KMS-11 (cell line): ENCODE measurements at regions not wholly inside any gene's neighbourhood (a gene's known extent, or its start where the extent isn't known, plus 50 kb on each side); places are given as distances from the start of the nearest gene placed in this dataset.

ENCODE experiments used
- H2AFZ ChIP-seq: fragments of 200-600 bp; sonication (generic); 2 replicates; pipeline ENCODE4 v1.6.1; 2016; ENCODE audit warnings: antibody characterized with exemption, mixed run types, low read depth
- H3K27ac ChIP-seq: fragments of 200-600 bp; sonication (generic); 2 replicates; pipeline ENCODE4 v1.6.1; 2016; ENCODE audit warnings: mild to moderate bottlenecking, mixed run types
- H3K27me3 ChIP-seq: fragments of 200-600 bp; sonication (generic); 2 replicates; pipeline ENCODE4 v1.6.1; 2017; ENCODE audit warnings: mild to moderate bottlenecking, low read depth, mixed run types, moderate library complexity; ENCODE audit not compliant: insufficient read depth
- H3K36me3 ChIP-seq: fragments of 200-600 bp; sonication (generic); 2 replicates; pipeline ENCODE4 v1.6.1; 2017; ENCODE audit warnings: mild to moderate bottlenecking, mixed run types; ENCODE audit not compliant: insufficient read depth
- H3K4me1 ChIP-seq: fragments of 200-600 bp; sonication (generic); 2 replicates; pipeline ENCODE4 v1.6.1; 2016; ENCODE audit warnings: mild to moderate bottlenecking, low read depth, mixed run types; ENCODE audit not compliant: poor library complexity, severe bottlenecking
- H3K4me2 ChIP-seq: fragments of 200-600 bp; sonication (generic); 2 replicates; pipeline ENCODE4 v1.7.0; 2016; ENCODE audit warnings: mild to moderate bottlenecking, mixed run types
- H3K4me3 ChIP-seq: fragments of 200-600 bp; sonication (generic); IDR thresholded peaks from 2 replicates; pipeline ENCODE4 v1.6.1; 2017; ENCODE audit warnings: low read depth, low read length, mixed read lengths; ENCODE audit not compliant: insufficient read depth
- H3K79me2 ChIP-seq: fragments of 200-600 bp; sonication (generic); 2 replicates; pipeline ENCODE4 v1.6.1; 2016; ENCODE audit warnings: low read depth, mixed run types; ENCODE audit not compliant: insufficient read depth
- H3K9ac ChIP-seq: fragments of 200-600 bp; sonication (generic); 2 replicates; pipeline ENCODE4 v1.6.1; 2016; ENCODE audit warnings: mild to moderate bottlenecking, mixed run types
- H4K20me1 ChIP-seq: fragments of 200-600 bp; sonication (generic); 2 replicates; pipeline ENCODE4 v1.6.1; 2016; ENCODE audit warnings: mild to moderate bottlenecking, mixed run types; ENCODE audit not compliant: insufficient read depth
- CTCF ChIP-seq: fragments of 200-600 bp; sonication (generic); conservative IDR thresholded peaks from 2 replicates; pipeline ENCODE4 v1.6.1; 2017; ENCODE audit warnings: low read depth, mild to moderate bottlenecking, antibody characterized with exemption, low read length, moderate library complexity, mixed read lengths

- Histone ChIP-seq H2AFZ (no peak overlapping the region), H3K27me3 (no peaks in the 10 kb centered on the region), H3K9ac (no peak overlapping the region), H3K36me3 (no peaks in the 10 kb centered on the region), H3K4me2 (no peak overlapping the region), H3K27ac (no peak overlapping the region), H3K4me1 (no peaks in the 10 kb centered on the region), H3K4me3 (no peak overlapping the region), H3K79me2 (no peaks in the 10 kb centered on the region), H4K20me1 (no peaks in the 10 kb centered on the region)
- TF ChIP-seq CTCF: no peak
Observed at GRCh38 chr12:90627180-90627896, 327.6 kb downstream of the CCER1 start.

GRCh38 chr12:90622431-90622830, 332.5 kb downstream of the CCER1 start:
- no peaks in the 10 kb centered on the region for H3K36me3 ChIP-seq
- H3K79me2 ChIP-seq: no peaks in the 10 kb centered on the region
- no peak overlapping the region for H3K9ac ChIP-seq
- no peak overlapping the region for H3K4me2 ChIP-seq
- no peak overlapping the region for H3K4me3 ChIP-seq
- H4K20me1 ChIP-seq: no peaks in the 10 kb centered on the region
- no peaks in the 10 kb centered on the region for H3K4me1 ChIP-seq
- H2AFZ ChIP-seq: no peak overlapping the region
- TF ChIP-seq CTCF: no peak
- H3K27me3 ChIP-seq: no peaks in the 10 kb centered on the region
- H3K27ac ChIP-seq: no peak overlapping the region

GRCh38 chr12:90621927-90622326, 333.0 kb downstream of the CCER1 start:
- Histone ChIP-seq H3K9ac (no peak overlapping the region), H3K4me2 (no peak overlapping the region), H2AFZ (no peak overlapping the region), H3K27me3 (no peaks in the 10 kb centered on the region), H3K4me1 (no peaks in the 10 kb centered on the region), H3K36me3 (no peaks in the 10 kb centered on the region), H3K4me3 (no peak overlapping the region), H3K27ac (no peak overlapping the region), H4K20me1 (no peaks in the 10 kb centered on the region), H3K79me2 (no peaks in the 10 kb centered on the region)
- no peak for TF ChIP-seq CTCF

GRCh38 chr12:90619943-90620342, 335.0 kb downstream of the CCER1 start:
- no peak overlapping the region for H3K9ac ChIP-seq

More at GRCh38 chr12:90619943-90620342, 335.0 kb downstream of the CCER1 start:
- Histone ChIP-seq H3K4me2 (no peak overlapping the region), H3K27me3 (no peaks in the 10 kb centered on the region), H3K4me1 (no peaks in the 10 kb centered on the region), H3K79me2 (no peaks in the 10 kb centered on the region), H3K36me3 (no peaks in the 10 kb centered on the region), H2AFZ (no peak overlapping the region), H3K4me3 (no peak overlapping the region), H3K27ac (no peak overlapping the region), H4K20me1 (no peaks in the 10 kb centered on the region)
- TF ChIP-seq CTCF: no peak
